ENCODE measurements at regions not wholly inside any gene's neighbourhood (a gene's known extent, or its start where the extent isn't known, plus 50 kb on each side); places are given as distances from the start of the nearest gene placed in this dataset.
"Not testable (repeated sequence)": the region's sequence is repeated elsewhere in the genome, so short reads cannot be mapped to it uniquely, and the experiment has no call there.

DNA sequence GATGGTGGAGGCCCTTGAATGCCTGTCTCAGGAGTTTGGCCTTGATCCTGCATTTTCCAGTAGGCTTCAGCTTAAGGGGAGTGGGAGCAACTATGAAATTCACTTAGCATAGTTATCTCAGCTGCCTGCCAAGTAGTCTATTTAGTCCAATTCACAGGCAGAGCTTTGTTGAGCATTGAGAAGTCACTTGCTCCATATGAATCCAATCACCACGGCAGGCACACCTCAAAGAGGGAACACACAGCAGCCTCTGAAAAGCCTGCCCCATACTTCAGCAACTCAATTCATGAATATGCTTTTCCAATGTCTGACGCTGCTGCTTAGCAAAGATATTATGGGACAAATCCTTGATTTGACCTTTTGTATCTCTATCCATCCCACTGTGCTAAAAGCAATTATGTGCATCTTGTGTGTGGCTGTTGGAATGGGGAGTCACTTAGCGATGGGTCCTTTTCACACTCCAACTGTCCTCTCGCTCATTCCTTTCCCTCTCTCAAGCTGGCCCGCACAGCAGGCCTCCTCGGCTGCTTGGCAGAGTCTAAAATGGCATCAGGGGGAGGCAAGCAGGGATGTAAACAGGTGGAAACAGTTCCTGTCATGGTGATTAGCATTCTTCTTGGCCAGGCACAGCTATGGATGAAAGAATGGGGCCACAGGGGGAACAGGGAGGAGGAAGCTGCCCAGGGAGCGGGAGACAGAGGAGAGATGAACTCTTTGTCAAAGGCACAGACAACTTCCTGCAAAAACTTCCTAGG lies 56.0 kb upstream of the LRPPRC start:
- no peak for DNase-seq

DNA sequence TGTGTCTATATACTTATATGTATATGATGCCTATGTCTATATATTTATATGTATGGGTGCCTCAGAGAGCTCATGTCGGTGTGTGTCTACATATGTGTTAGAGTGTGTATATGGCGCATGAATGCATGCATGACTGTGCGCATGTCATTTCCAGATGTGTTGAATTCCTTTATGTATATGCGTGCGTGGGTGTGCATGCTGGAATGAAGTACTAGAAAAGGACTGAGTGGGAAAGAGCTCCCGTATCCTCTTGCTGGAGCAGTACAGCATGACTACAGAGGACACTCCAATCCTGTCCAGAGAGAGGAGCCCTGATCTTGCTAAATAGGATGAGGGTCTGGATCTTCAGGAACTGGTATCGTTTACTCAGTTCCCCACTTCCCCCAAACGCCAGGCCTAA lies 56.8 kb upstream of the LRPPRC start:
- no peak for DNase-seq

DNA sequence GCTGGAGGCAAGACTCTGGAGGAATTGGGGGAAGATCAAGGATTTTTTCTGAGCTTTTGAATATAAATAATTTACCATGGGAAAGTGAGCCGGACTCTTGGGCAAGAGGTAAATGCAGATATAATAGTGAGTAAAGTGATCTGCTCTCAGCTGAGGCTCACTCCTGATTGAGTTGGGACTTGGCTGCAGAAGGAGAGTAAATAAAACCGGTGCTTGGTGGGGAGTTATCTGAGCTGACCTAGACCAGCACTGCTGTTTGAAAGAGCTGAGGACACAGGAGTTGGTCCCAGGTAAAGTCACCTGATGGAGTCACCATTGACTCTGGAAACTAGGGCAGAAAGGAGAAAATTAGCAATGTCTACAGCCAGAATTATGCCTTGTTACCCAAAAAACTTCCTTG lies 57.3 kb upstream of the LRPPRC start:
- no peak for DNase-seq

- no peak for DNase-seq
These were observed 57.7 kb upstream of the LRPPRC start for GRCh38 chr2:44053456-44053855.

DNA sequence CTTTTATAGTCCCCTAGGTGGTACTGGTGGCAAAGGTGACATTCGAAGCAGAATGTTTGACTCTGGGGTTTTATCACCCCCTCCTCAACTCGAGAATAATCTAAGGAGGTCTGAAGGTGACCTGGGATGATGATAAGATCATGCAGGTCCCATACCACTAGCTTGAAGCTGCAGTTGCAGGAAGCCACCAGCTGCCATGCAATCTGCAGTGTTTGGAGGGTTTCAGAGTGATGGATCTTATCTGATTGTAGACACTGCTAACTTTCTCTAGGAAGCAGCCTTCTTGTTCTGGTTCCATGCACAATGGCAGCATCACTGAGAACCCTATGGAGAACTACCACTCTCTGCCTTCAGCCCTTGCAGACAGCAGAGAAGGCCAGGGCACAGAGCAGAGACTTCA lies 59.4 kb upstream of the LRPPRC start:
- no peak for DNase-seq

DNA sequence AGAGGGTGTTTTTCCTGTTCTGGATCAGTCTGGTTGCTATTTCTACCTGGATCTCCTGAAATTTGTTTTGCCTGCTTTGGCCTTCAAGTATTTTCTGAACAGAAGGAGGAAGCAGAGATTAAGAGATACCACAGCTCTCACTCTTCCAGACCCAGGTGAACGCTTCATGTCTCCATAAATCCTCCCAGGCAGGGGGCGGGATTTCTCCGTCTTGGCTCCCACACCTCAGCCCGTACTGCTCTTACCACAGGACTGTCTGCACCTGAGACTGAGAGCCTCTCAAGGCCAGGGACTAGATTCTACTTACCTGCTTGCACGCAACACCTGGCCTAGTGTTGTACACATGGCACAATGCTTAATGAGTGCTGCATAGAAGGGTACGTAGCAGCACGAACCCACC lies 59.9 kb upstream of the LRPPRC start:
- no peak for DNase-seq

DNA sequence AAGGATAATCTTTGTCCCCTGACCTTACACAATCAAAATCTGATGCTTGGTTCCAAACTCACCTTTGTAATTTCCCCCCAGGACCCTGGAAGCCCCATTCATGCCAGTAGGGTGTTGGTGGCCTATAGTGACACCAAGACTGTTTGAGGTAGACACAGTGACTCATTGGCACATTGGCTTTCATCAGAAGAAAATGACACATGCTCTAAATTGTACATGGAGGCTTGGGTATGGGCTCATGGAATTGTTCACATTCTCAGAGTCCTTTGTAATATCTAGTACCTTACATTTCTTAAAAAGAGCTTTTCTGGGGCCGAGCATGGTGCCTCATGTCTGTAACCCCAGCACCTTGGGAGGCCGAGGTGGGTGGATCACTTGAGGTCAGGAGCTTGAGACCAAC lies 61.2 kb upstream of the LRPPRC start:
- no peak for DNase-seq

GRCh38 chr2:44060286-44060685 lies 64.5 kb upstream of the LRPPRC start:
- not testable (repeated sequence) for DNase-seq

DNA sequence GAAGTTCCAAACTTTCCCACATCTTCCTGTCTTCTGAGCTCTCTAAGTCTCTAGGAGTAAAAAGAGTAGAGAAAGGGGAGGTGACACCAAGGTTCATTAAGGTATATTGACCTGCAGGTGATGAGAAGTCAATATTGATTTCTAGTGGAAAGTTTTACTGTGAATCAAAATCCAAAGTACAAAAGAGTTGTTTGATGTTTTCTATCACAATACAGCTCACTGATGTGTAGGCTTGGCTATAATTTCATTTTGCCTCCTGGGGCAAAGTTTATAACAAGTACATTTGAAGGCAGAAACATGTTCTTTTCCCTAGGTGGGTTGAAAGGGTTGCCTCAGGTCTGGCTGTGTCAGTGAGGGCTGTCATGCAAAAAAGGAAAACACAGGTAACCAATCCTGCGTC lies 65.2 kb upstream of the LRPPRC start:
- no peak for DNase-seq

DNA sequence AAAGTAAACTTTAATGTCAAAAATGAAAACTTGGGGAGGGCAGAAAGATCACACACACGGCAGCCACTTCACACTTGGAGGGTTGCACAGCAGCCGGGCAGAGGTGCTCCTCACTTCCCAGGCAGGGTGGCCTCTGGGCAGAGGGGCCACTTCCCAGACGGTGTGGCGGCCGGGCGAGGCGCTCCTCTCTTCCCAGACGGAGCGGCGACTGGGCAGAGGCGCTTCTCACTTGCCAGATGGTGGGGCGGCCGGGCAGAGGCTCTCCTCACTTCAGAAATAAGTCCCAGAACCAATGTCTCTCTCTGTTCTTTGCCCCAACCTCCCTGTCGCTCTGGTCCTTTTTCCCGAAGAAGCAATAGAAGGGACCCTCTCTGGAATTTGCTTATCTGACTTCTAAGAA lies 65.7 kb upstream of the LRPPRC start:
- DNase-seq = no peak

DNA sequence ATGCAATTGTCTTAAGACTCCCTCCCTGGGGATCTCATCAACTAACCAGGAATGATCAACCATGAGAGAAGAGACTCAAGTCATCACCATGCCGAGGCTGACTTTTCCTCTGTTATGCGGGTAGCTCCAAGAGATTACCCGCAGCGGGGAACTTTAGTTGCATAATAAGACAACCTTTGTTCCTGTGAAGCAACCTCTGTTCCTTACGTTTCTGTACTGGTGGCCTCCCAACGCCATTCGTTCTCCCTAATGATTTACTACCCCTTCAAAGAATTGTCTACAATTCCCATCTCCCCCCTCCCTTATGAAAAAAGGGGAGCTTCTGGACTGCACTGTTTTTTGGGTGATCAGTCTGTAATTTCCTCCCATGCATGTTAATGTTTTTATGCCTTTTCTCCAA lies 66.1 kb upstream of the LRPPRC start:
- DNase-seq = no peak

DNA sequence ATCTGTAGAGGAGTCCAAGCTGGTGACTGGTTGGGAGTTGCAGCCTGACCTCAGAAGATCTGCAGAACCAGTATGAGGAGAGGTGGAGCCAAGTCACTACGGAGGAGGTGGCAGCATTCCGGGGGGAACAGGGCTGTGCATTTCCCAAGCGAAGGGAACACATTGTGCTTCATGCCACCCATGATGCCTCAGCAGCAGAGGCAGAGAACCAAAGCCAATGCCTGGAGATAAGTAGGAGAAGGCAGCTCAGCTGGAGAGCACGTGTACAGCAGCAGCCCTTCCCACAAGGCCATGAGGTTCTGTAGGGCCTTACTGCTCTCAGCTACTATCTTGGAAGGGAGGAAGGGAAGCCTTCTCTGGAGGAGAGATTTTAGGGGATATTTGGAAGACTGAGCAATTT lies 67.2 kb upstream of the LRPPRC start:
- no peak for DNase-seq

DNA sequence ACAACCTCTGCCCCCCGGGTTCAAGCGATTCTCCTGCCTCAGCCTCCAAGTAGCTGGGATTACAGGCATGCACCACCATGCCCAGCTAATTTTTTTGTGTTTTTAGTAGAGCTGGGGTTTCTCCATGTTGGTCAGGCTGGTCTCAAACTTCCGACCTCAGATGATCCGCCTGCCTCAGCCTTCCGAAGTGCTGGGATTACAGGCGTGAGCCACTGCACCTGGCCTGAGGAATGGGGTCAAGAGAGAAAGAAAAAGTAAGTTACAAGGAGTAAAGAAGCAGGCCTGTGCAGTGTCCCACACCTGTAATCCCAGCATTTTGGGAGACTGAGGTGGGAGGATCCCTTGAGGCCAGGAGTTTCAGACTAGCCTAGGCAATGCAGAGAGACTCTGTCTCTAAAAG lies 68.5 kb upstream of the LRPPRC start:
- DNase-seq = not testable (repeated sequence)

DNA sequence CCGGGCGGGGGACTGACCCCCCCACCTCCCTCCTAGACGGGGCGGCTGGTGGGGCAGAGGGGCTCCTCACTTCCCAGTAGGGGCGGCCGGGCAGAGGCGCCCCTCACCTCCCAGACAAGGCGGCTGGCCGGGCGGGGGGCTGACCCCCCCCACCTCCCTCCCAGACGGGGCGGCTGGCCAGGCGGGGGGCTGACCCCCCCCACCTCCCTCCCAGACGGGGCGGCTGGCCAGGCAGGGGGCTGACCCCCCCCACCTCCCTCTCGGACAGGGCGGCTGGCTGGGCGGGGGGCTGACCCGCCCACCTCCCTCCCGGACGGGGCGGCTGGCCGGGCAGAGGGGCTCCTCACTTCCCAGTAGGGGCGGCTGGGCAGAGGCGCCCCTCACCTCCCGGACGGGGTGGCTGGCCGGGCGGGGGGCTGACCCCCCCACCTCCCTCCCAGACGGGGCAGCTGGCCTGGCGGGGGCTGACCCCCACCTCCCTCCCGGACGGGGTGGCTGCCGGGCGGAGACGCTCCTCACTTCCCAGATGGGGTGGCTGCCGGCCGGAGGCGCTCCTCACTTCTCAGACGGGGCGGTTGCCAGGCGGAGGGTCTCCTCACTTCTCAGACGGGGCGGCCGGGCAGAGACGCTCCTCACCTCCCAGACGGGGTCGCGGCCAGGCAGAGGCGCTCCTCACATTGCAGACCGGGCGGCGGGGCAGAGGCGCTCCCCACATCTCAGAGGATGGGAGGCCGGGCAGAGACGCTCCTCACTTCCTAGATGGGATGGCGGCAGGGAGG lies 71.4 kb upstream of the LRPPRC start:
- not testable (repeated sequence) for DNase-seq

DNA sequence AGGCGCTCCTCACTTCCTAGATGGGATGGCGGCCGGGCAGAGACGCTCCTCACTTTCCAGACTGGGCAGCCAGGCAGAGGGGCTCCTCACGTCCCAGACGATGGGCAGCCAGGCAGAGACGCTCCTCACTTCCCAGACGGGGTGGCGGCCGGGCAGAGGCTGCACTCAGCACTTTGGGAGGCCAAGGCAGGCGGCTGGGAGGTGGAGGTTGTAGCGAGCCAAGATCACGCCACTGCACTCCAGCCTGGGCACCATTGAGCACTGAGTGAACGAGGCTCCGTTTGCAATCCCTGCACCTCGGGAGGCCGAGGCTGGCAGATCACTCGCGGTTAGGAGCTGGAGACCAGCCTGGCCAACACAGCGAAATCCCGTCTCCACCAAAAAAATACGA lies 72.0 kb upstream of the LRPPRC start:
- not testable (repeated sequence) for DNase-seq

DNA sequence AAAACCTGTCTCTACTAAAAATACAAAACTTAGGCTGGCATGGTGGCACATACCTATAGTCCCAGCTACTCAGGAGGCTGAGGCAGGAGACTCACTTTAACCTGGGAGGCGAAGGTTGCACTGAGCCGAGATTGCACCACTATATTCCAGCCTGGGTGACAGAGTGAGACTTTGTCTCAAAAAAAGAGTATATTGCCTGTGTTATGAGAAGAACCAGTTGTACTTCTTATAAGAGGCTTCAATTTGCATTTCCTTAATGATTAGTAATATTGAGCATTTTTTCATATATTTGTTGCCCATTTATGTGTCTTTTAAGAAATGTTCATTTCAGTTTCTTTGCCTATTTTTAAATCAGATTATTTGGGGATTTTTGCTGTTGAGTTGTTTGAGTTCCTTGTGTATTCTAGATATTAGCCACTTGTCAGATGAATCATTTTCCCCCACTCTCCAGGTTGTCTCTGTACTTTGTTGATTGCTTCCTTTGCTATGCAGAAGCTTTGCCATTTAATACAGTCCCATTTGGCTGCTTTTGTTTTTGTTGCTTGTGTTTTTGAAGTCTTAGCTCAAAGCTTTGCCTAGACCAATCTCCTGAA lies 75.8 kb upstream of the LRPPRC start:
- no peak for DNase-seq

- not testable (repeated sequence) for DNase-seq
These were observed 77.9 kb upstream of the LRPPRC start for GRCh38 chr2:44073667-44074066.

GRCh38 chr2:44074795-44075194 lies 79.0 kb upstream of the LRPPRC start:
- not testable (repeated sequence) for DNase-seq

- DNase-seq = peak; percentile 43 to 59 (median 48)
These were observed 79.8 kb upstream of the LRPPRC start for GRCh38 chr2:44075541-44075940.

DNA sequence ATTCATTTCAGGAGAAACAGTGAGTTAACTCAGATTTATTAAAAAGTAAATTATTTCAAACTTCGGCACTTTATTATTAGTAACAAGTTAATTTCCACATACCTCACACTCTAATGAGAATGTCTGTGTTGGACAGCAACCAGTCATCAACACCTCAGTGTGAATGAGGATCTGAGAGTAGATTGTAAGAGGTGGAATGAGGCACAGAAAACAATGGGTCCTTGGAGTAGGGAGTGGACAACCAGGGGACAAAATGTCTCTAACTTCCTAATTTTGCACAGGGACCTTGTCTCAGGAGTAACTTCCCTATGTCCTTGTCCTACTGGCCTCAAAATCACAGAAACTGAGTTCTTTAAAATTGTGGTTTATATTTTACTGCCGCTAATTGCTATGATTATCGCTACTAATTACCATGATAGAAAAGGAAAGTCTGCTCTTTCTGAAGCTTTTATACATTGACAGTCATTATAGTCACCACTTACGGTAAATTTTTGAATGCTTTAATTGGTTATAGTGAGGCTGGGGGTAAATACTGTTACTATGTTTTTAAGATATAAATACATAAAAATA lies 82.2 kb upstream of the LRPPRC start:
- DNase-seq = no peak

GRCh38 chr2:44079686-44080085 lies 83.9 kb upstream of the LRPPRC start:
- DNase-seq = no peak

- DNase-seq = no peak
These were observed 85.6 kb upstream of the PPM1B start for GRCh38 chr2:44083054-44083453.

GRCh38 chr2:44084850-44085249 lies 83.8 kb upstream of the PPM1B start:
- no peak for DNase-seq
